Activated T-cell treated with anti-CD3 and anti-CD28 coated beads for 24 hours (primary cell): ENCODE measurements at regions not wholly inside any gene's neighbourhood (a gene's known extent, or its start where the extent isn't known, plus 50 kb on each side); places are given as distances from the start of the nearest gene placed in this dataset.
"Not testable (repeated sequence)": the region's sequence is repeated elsewhere in the genome, so short reads cannot be mapped to it uniquely, and the experiment has no call there.

ENCODE experiments used
- DNase-seq: peaks from one replicate; pipeline ENCODE4 v3.0.0-alpha.2; 2020; ENCODE audit warnings: low read depth

DNA sequence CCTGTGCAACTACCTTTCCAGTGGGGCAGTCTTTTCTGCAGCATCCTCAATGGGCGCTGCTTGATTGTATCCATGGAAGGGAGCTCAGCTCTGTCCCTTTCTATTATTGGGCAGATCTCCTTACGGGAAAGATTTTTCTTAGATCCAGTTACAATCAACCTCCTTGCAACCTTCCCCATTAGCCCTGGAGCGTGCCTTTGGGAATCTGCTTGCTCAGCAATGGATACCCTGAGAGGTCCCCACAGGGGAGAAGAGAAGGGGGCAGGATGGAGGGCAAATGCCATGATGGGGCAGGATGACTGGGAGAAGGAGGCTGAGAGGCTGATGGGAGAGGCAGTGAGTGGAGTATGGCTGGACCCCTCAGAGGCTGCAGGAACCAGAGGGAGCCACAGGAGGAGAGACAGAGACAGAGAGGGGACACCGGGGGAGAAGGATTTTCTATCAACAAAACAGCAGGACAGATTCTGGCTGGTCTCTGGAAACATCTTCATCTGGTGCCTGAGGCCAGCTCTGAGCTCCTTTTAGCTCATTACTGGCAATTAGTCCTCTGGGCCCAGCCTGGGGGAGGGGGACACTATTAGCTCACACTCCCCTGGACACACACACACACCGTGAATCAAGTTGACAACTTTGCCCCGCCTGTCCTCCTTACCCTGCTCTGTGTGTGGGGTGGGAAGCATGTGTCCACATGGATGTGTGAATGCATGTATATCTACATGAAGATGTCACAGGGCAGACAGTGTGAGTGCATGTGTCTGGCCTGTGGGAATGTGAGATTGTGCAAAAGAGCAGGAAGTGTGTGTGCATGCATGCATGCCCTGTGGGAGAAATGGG, 80.8 kb upstream of the PAX2 start:
- no peak for DNase-seq

DNA sequence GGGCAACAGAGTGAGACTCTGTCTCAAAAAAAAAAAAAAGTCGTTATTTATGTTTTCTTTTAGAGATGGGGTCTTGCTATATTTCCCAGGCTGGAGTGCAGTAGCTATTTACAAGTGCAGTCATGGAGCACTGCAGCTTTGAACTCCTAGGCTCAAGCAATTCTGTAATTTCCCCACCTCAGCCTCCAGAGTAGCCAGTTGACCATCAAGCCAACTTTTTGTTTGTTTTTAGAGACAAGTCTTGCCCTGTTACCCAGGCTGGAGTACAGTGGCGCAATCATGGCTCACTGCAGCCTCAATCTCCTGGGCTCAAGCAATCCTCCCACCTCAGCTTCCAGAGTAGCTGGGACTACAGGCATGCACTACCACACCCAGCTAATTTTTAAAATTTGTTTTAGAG, 78.7 kb upstream of the PAX2 start:
- not testable (repeated sequence) for DNase-seq

DNA sequence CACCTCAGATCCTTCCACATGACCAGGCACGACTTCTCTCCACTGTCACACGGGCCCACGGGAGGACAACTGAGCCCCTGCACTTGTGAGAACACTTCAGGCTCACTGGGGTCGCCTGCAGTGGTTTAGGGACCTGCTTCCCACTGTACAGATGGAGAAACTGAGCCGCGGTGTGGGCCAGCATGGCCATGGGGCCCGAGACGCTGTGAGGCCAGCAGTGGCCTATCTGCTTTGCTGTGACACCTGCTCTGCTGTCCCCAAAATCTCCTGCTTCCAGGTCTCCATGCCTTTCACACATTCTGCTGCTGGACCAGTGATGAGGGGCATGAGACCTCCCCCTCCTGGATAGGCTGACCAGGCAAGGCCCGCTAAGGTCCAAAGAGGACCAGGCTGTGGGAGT, 75.8 kb upstream of the PAX2 start:
- DNase-seq = no peak

DNA sequence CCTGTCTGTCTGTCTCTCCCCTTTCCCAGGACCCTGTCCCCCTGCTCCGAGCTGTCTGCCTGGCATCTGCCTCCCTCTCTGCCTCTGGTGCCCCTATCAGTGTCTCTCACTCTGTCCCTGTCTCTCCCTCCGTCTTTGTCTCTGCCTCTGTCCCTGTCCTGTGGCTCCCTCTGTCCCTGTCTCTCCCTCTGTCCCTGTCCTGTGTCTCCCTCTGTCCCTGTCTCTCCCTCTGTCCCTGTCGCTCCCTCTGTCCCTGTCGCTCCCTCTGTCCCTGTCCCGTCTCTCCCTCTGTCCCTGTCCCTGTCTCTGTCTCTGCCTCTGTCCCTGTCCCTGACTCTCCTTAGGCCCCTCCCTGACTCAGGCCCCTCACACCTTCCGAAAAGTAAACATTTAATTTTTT, 75.0 kb upstream of the PAX2 start:
- no peak for DNase-seq

DNA sequence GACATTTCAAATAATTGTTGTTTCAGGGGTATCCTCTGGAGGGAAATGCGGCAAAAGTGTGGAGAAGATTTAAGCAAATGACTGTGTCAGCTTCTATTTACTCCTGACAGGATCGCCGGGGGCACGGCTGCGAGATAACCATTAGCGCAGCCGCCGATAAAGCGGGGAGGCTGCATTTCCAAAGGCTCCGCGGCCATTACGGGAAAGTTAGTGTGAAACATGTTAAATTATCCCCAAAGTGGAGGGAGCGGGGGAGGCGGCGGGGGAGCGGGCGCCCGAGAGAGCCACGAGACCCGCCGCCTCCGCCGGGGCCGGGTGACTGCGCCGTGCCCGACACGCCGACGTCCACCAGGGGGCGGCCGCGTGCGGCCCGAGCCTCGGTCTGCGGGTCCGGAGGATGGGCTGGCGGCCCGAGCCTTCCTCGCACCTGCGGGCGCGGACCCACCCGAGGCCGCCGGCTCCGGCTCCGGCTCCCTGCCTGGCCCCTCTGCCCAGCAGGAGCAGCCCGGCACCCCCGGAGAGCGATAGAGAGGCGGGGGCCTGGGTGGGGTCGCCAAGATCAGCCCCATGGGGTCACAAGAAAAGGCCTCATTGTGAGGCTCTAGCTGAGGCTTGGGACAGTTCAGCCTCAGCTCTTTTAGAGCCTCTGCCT, 74.4 kb upstream of the PAX2 start:
- DNase-seq = peak; percentile 50

DNA sequence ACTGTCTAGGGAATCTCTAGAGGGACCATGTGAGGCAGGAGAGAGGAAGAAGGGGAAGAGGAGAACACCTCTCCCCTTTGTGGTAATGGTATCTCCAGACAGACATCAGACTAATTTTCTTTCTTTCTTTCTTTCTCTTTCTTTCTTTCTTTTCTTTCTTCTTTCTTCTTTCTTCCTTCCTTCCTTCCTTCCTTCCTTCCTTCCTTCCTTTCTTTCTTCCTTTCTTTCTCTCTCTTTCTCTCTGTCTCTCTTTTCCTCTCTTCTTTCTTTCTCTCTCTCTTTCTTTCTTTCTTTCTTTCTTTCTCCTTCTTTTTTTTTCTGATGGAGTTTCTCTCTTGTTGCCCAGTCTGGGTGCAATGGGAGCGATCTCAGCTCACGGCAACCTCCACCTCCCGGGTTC, 73.2 kb upstream of the PAX2 start:
- DNase-seq = no peak

DNA sequence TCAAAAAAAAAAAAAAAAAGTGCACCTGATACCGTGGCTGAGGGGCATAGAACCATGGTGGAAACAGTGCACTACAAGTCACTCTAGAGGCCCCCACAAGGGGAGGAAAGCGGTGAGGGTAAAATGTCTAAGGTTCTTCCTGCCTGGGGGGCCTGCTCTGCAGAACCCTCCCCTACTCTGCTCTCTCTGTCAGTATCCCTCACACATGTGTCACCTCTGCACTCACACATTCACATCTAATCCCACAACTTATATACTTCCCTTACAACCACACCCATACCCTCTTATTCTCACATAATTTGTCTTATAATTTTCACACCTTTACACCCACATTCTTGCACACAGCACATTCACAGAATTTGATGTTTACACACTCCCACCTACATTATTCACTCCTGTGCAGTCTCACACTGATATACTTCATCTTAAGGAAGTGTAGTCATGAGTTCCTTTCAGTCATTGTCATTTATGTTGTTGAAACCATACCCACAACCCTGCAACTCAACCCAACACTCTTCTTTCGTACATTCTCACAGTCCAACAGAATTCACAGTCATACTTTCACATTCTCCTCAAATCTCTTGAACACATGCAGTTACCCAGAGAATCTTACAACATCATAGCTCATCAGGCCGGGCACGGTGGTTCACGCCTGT, 68.0 kb upstream of the PAX2 start:
- no peak for DNase-seq

DNA sequence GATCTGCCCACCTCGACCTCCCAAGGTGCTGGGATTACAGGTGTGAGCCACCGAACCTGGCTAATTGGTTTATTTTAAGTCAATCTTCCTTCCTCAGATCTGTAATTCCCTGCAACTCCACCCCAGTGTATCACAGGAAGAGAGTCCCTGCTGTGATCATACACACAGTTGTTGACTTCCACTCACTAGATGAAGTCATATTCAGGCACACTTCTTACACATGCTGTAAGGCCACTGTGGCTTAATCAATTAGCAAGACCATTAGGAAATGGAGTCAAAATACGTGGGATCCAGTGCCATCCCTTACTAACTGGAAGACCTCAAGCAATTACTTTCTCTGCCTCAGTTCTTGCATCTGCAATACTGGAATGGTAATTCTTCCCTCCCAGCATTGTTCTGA, 66.1 kb upstream of the PAX2 start:
- DNase-seq = no peak

DNA sequence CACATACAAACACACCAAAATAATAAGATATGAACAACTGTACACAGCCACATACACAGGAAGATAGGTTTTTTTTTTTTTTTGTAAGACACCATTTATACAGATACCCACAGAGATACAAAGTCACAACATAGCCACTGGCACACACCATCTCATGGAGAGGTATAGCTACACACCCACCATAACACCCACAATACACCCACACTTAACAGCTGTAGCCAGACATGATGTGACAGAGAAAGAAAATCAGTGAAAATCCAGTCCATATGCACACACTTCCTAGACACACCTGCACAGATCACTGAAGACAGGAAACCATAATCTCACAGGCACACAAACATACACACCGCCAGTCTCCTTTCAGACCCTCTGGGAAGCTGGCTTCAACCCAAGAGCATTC, 62.4 kb upstream of the PAX2 start:
- no peak for DNase-seq

DNA sequence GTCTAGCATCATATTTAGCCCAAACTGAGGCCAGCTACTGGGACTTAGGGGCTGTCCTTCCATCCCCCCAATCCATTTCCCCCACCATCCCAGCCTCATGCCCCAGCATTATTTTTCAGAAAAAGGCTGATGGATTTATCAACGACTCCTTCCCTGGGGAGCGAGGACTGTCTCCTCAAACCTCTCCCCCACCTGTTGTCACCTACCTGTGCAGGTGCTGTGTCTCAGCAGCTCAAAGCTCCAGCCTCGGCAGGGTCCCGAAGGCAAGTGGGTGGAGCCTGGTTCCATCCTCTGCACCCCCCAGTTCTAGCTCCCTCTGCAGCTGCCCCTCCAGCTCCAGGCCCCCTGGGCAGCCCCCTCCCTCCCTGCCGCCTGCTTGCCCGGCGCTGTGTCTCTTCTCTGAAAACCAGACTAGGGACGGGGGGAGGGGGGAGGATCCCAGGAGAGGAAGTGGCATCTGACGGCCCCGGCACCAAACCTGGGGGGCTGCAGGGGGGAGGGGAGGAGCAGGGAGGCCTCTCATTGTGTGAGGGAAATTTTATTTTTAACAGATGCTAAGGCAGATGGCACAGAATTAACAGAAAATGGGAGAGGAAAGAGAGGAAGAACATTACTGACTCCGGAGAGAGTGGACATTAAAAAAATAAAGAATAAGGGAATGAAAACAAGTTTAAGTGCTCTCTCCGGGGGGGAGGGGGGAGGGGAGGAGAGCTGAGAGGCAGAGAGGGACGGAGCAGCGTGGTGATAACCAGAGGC, 61.7 kb upstream of the PAX2 start:
- no peak for DNase-seq

DNA sequence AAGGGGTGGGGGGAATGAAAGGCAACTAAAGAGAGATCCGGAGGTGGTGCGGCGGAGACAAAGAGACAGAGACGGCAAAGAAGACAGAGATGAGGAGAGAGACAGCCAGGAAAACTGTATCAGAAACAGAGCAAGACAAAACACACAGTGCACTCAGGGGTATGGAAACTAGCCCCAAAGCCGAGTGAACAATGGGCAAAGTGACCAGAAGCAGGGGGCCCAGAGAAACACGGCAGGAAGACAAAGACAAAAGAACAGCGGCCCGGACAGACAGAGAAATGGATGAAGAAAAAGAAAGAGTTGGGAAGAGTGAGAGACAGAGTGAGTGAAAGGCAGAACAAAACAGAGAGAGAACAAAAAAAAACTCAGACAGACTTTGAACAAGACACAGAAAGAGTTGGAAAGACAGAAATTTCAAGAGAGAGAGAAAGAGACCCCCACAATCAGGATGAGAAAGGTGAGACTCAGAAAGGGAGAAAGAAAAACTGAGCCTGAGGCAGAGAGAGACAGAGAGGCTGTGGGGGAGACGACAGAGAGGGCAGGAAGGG, 60.6 kb upstream of the PAX2 start:
- no peak for DNase-seq

DNA sequence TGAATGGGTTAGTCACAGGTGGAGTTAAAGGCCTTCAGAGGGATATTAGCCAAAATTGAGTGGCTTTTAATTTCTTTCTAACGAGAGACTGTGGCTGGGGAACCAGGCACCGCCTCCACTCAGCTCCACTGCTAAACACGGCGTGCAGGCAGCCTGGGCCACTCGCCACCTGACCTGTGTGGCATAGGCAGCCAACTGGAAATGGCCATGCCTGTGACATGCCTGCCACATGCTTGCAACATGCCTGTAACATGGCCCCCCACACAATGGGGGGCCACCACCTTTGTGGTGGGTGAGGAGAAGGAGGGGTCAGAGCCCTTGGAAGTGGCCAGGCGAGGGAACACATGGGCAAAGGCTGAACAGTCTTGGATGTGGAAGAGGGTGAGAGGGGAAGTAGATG, 60.1 kb upstream of the PAX2 start:
- no peak for DNase-seq

DNA sequence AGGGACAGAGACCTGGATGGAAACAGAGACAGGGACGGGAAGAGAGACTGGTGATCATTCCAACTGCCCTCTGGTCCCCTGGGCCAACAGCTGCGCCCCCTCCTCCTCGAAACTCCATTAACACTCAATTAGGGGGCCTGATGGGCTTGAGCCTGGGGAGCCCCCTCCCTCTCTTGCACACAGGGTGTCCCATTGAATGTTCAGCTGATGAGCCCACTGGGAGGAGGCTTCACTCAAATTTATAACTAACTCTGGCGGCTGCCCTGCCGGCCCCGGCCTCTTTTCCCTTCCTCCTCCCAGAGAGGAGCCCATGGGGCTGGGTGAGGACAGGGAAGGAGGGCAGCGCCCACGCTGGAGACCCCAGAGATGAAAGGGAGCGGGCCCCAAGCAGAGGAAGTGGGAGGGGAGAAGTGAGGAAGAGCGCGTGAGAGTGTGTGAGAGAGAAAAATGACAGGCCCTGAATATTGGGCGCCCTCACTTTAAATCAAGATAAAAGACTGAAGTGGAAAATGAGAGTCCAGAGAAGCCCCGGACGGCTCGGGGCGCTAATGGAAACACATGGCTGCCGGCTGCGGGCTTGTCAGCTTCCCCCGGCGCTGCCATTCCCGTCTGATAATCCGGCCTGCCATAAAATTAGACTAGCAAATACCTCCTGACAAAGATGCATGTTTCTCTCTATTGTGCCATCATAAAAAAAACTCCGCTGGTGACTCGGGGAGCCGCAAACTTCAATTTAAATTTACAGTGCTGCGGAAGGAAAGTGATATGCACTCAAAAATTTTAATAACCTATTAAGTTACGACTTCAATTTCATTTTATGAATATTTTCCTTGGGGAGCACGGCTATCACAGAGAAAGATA, 58.0 kb upstream of the PAX2 start:
- no peak for DNase-seq

DNA sequence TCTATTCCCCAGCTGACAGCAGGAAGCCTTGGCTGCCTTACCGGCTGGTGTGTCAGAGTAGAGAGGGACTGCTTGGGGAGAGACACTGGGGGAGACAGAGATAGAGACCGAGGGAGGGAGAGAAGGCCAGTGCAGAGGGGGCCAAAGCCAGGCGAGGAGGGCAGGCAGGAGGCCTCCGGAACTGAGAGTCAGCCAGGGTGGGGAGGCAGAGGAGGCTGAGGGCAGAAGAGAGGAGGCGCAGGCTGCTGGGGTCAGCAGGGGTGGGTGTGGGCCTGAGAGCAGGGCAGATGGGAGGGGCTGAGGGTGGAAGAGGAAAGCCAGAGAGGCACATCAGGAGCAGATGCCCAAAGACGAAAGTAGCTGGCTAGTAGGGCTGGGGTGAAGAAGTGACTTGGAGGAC, 57.2 kb upstream of the PAX2 start:
- DNase-seq = no peak

DNA sequence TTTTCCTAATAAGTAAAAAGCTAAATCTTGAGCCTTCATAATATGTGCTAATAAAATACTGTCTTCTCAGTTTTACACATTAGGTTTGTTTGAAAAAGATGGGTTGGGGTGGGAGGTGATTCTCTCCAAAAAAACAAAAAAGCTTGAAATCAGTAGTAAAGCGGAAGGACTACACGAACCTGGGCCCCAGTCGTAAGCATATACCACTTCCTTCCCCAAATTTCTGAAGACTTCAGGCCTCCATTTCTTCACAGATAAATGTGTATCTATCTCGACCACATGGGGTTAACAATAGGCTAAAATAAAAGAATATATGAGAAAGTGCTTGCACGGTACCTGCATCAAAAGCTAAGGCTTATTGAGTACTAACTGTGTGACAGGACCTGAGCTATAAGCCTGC, 51.6 kb upstream of the PAX2 start:
- DNase-seq = no peak
